ENCODE measurements at regions not wholly inside any gene's neighbourhood (a gene's known extent, or its start where the extent isn't known, plus 50 kb on each side); places are given as distances from the start of the nearest gene placed in this dataset.

- TF ChIP-seq, protein P1, sequence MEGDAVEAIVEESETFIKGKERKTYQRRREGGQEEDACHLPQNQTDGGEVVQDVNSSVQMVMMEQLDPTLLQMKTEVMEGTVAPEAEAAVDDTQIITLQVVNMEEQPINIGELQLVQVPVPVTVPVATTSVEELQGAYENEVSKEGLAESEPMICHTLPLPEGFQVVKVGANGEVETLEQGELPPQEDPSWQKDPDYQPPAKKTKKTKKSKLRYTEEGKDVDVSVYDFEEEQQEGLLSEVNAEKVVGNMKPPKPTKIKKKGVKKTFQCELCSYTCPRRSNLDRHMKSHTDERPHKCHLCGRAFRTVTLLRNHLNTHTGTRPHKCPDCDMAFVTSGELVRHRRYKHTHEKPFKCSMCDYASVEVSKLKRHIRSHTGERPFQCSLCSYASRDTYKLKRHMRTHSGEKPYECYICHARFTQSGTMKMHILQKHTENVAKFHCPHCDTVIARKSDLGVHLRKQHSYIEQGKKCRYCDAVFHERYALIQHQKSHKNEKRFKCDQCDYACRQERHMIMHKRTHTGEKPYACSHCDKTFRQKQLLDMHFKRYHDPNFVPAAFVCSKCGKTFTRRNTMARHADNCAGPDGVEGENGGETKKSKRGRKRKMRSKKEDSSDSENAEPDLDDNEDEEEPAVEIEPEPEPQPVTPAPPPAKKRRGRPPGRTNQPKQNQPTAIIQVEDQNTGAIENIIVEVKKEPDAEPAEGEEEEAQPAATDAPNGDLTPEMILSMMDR (optimal IDR thresholded peaks at IDR 0.05 in 1 of 3, IDR thresholded peaks at IDR 0.05 in 1 of 3, conservative IDR thresholded peaks at IDR 0.05 in 1 of 3; ENCODE audit: extremely low read depth in 1 of 3, insufficient read depth in 2 of 3, low read length in 3 of 3): no peak
- TF ChIP-seq EZH2 (IDR thresholded peaks at IDR 0.05; ENCODE audit: low read length): no peak
Measured at GRCh38 chr1:221188458-221188857, 309.2 kb downstream of the HLX start.
